TTC549 (cell line): ENCODE measurements at regions not wholly inside any gene's neighbourhood (a gene's known extent, or its start where the extent isn't known, plus 50 kb on each side); places are given as distances from the start of the nearest gene placed in this dataset.
"Not testable (repeated sequence)": the region's sequence is repeated elsewhere in the genome, so short reads cannot be mapped to it uniquely, and the experiment has no call there.

Experiments
- FAIRE-seq: peaks from 2 replicates; lab custom pipeline; 2012; peaks lifted over from hg19 to GRCh38; lab: Jason Lieb, UNC

- no peak for FAIRE-seq
Observed at GRCh38 chr1:56106531-56107274, 472.7 kb downstream of the PLPP3 start.

GRCh38 chr1:56105397-56105796 is 474.0 kb downstream of the PLPP3 start:
- FAIRE-seq: no peak

GRCh38 chr1:56099766-56100265 is 479.5 kb downstream of the PLPP3 start:
- FAIRE-seq: no peak

GRCh38 chr1:56098946-56099345 is 480.4 kb downstream of the PLPP3 start:
- no peak for FAIRE-seq

GRCh38 chr1:56097713-56098112 is 481.6 kb downstream of the PLPP3 start:
- no peak for FAIRE-seq

GRCh38 chr1:56095696-56096665 is 483.4 kb downstream of the PLPP3 start:
- no peak for FAIRE-seq

- no peak for FAIRE-seq
Observed at GRCh38 chr1:56094168-56094567, 485.2 kb downstream of the PLPP3 start.

- no peak for FAIRE-seq
Observed at GRCh38 chr1:56092684-56093570, 486.4 kb downstream of the PLPP3 start.

- not testable (repeated sequence) for FAIRE-seq
Observed at GRCh38 chr1:56089826-56090225, 489.5 kb downstream of the PLPP3 start.

- no peak for FAIRE-seq
Observed at GRCh38 chr1:56084246-56084645, 495.1 kb downstream of the PLPP3 start.

- no peak for FAIRE-seq
Observed at GRCh38 chr1:56081736-56082135, 497.6 kb downstream of the PLPP3 start.

- no peak for FAIRE-seq
Observed at GRCh38 chr1:56081173-56081572, 498.2 kb downstream of the PLPP3 start.

- no peak for FAIRE-seq
Observed at GRCh38 chr1:56080123-56080522, 499.2 kb downstream of the PLPP3 start.

GRCh38 chr1:56079391-56079790 is 500.0 kb downstream of the PLPP3 start:
- no peak for FAIRE-seq

GRCh38 chr1:56077206-56077605 is 502.2 kb downstream of the PLPP3 start:
- no peak for FAIRE-seq

GRCh38 chr1:56074007-56074651 is 505.2 kb downstream of the PLPP3 start:
- FAIRE-seq: no peak

GRCh38 chr1:56073614-56074006 is 505.8 kb downstream of the PLPP3 start:
- no peak for FAIRE-seq

GRCh38 chr1:56073206-56073605 is 506.2 kb downstream of the PLPP3 start:
- FAIRE-seq: no peak

GRCh38 chr1:56072310-56072709 is 507.1 kb downstream of the PLPP3 start:
- no peak for FAIRE-seq

GRCh38 chr1:56071351-56071750 is 508.0 kb downstream of the PLPP3 start:
- FAIRE-seq: no peak

- FAIRE-seq: no peak
Observed at GRCh38 chr1:56070601-56071000, 508.8 kb downstream of the PLPP3 start.

GRCh38 chr1:56069824-56070223 is 509.5 kb downstream of the PLPP3 start:
- no peak for FAIRE-seq
